HG03439 (cell line): ENCODE measurements at regions not wholly inside any gene's neighbourhood (a gene's known extent, or its start where the extent isn't known, plus 50 kb on each side); places are given as distances from the start of the nearest gene placed in this dataset.
"Not testable (repeated sequence)": the region's sequence is repeated elsewhere in the genome, so short reads cannot be mapped to it uniquely, and the experiment has no call there.

Experiments used
- ATAC-seq: cut with Tn5 transposase; IDR thresholded peaks from one replicate; pipeline ENCODE4 v1.9.1; 2021; ENCODE audit warnings: mild to moderate bottlenecking, moderate library complexity; ENCODE audit not compliant: unreplicated experiment

DNA sequence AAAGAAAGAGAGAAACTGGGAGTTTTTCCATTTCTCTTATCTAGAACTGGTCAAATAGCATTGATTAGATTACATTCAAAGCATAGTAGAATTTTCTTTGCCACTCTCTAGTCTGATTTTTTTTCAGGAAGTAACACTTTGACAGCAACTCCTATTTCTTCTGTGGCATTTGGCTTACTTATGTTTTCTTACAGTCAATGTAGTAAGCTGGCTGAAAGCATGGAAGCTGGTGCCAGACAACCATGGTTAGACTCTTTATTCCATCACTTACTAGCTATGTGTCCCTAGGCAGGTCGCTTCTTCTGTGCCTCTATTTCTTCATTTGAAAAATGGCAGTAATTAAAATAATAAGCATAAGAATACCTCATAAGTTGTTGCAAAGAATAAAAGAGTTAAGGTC is 54.2 kb upstream of the OPRM1 start:
- no peak for ATAC-seq

- no peak for ATAC-seq
These were observed 58.9 kb upstream of the OPRM1 start for GRCh38 chr6:153980171-153980570.

- not testable (repeated sequence) for ATAC-seq
These were observed 60.0 kb upstream of the OPRM1 start for GRCh38 chr6:153978911-153979548.

GRCh38 chr6:153976921-153977693 is 61.9 kb upstream of the OPRM1 start:
- ATAC-seq, result no peak

DNA sequence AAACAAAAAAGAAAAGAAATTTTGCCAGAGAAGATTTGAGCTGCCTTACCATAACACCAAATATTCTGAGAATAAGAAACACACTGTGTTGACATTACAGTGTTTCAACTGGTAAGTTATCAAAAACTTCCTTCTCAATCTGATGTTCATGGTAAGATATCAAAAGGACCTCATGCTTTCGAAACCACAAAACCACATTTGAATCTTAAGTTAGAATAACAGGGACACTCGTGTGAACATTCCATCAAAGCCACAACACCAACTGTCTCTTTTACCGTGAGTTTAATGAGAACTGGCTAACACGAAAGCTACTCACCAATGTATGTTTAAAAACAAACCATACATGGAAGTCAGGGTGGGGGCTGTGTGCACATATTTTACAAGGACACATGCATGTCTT is 73.0 kb upstream of the OPRM1 start:
- no peak for ATAC-seq

- ATAC-seq, result no peak
These were observed 75.7 kb upstream of the OPRM1 start for GRCh38 chr6:153963352-153963751.

DNA sequence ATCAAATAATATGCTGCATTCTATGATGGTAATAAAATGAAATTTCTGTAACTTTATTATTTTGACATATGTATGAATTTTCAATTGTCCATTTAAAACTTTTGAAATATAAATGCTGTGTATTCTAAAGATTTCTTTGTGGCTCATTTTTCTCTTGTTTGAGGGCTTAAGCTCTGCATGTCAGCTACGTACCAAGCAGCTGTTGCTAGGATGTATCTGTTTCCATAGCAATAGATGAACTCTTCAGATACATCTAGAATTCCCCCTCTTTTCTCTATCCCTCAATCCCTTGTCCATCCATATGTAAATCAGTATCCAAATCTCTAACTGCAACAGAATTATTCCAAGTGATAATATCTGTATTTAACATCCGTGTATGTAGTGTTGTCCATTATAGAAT is 76.5 kb upstream of the OPRM1 start:
- no peak for ATAC-seq

DNA sequence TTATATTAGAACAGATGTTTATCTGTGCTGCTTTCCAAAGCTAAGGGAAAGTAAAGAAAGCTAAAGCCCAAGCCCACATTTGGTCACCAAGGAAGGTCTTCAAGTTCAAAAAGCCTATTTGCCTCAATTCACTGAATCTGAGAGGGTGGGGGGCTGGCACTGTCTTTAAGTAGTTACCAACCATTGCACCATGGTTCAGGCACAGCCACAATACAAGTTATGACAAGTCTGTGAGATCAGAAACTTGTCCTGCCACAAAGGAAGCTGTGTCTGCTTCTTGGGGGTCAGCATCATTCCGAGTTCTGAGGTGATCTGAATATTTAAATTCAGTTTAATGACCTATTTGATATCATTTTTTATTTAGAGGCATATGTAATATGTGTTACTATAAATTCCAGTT is 78.3 kb upstream of the OPRM1 start:
- no peak for ATAC-seq

DNA sequence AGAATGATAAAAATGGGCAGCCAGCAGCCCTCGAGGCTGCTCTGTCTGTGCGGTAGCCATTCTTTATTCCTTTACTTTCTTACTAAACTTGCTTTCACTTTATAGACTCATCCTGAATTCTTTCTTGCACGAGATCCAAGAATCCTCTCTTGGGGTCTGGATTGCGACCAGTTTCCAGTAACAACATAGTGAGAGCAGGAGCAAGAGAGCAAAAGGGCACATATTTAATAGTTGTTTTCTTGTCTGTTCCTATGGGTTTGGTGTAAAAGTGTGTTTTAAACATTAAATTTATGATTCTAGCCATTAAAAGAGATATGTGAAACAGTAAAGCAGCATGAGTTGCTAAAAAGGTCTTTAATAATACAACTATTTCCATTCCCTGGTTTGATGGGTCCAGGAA is 78.8 kb upstream of the OPRM1 start:
- ATAC-seq, result no peak

DNA sequence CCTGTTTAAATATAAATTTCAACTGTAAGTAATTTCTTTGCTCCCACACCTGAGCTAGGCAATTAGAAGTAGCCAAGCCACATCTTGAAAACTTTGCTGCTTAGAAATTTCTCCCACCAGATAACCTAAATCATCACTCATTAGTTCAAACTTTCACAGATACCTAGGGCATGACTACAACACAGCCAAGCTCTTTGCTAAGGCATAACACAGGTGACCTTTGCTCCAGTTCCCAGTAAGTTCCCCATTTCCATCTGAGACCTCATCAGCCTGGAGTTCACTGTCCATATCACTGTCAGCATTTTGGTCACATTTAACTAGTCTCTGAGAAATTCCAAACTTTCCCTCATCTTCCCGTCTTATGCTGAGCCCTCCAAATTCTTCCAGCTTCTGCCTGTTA is 79.8 kb upstream of the OPRM1 start:
- ATAC-seq, result no peak

GRCh38 chr6:153958860-153959259 is 80.2 kb upstream of the OPRM1 start:
- ATAC-seq, result no peak

DNA sequence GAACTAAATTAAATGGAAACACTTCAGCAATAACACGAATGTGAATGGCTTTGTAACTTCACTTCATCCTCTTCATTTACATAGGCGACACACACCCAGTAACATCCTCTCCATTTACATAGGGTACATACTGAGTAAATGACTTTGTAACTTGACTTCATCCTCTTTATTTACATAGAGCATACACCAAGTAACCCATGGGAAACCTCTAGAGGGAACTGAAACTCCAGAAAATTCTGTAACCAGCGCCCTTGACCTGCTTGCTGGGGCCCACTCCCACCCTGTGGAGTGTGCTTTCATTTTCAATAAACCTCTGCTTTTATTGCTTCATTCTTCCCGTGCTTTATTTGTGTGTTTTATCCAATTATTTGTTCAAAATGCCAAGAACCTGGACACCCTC is 81.6 kb upstream of the OPRM1 start:
- ATAC-seq, result peak; percentile 72

DNA sequence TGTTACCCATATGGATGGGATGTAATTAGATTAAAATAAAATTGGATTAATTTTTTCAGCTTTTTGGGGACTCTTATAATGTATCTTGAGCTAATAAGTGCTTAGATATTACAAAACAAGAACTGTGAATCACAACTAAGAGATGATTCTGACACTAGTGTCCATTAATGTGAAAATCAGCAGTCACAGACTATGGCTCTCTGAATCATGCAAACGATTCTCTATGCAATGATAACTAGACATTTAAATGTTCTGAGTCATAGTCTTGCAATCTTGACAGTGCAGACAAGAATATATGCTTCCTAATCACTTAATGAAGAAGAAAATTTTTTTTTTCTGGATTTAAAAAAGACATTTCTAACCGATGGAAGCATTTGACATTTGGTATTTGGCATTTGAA is 82.2 kb upstream of the OPRM1 start:
- ATAC-seq, result no peak

GRCh38 chr6:153949616-153950015 is 89.4 kb upstream of the OPRM1 start:
- no peak for ATAC-seq

DNA sequence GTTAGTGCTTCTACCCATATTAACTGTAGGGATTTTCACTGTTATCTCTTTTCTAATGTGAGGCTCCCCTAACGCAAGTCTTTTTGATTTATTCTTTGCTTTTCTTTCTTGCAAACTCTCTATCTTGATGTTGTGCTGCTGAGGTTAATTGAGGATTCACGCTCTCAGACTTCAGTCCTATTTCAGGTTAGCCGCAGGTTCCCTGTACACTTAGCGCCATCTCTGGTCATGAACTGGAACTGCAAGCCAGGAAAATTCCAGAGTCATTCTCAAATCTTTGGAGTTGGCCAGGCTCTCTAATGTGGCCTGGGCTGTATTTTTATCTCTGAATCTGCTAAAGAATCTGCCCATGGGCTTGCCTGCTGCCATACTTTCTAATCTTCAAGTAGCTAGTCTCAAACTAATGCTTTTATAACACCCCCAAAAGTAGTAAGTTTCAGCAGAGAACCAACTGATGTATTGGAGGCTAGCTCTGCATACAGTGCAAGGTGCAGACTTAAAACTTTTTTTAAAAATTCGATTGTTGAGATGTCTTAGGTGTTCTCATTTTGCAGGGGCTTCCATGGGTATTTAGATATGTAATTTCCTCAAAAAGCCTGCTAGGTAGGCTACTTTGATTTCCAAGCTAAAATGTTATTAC is 91.1 kb upstream of the OPRM1 start:
- no peak for ATAC-seq

- ATAC-seq, result no peak
These were observed 94.8 kb upstream of the OPRM1 start for GRCh38 chr6:153944201-153944600.

DNA sequence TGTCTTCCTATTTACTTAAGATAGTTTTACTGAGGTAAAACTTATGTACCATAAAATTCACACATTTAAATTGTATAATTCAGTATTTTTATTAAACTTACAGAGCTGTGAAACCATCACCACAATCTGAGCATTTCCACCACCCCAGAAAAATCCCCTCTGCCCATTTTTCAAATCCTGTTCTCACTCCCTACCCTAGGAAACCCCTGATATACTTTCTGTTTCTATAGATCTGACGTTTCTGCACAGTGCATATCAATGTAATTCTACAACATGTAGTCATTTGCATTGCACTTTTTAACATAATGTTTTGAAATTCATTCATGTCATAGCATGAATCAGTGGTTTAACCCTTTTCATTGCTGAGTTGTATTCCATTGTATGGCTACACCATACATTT is 96.7 kb upstream of the OPRM1 start:
- ATAC-seq, result no peak

DNA sequence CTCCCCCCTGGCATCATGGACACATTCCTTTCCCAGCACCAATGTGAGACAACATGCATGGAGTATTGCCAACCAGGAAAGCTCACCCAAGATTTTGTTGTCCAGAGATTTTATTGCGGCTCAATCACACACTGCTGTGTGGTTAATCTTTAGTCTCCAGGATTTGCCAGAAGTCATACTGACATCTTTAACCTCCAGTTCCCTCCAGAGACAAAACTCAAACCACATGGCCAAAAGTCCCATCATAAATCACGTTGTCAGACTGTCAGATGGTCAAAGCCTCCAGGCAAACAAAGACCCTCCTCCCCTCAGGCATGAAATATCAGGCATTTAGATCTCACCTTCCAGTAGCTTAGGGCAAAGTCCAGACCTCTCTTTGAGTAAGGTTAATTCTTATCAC is 97.3 kb upstream of the OPRM1 start:
- ATAC-seq, result no peak

DNA sequence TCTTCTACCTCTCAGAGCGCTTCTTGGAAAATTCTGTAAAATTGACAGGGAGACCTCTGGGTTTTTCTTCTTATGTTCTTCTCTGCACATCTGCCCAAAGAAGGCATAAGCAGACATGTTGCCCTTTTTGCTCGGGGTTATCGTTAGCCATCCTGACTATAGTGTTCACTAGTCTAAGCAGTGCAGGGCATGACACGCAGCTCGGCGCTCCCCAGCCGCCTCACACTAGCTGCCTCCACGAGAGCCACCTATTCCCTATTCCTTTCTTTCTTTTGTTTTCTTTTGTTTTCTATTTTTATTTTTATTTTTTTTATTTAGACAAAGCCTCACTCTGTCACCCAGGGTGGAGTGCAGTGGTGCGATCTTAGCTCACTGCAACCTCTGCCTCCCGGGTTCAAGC is 100.2 kb upstream of the OPRM1 start:
- ATAC-seq, result no peak

DNA sequence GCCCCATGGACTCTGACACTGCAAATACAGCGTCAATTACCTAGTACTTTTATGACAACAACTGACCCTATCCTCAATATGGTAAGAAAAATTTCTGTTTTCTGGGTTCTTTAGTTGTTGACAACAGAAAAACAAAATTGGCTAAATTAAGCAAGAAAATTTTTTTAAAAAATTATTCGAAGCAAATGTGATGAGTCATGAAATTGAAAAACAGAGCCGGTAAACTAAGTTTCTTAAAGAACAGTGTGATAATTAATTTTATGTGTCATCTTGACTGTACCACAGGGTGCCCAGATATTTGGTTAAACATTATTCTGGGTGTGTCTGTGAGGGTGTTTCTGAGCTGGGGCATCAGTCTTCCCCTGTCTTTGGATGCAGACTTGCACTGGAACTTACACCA is 107.6 kb upstream of the OPRM1 start:
- no peak for ATAC-seq

- ATAC-seq, result no peak
These were observed 111.2 kb upstream of the OPRM1 start for GRCh38 chr6:153927867-153928266.

- ATAC-seq, result no peak
These were observed 140.5 kb upstream of the OPRM1 start for GRCh38 chr6:153898360-153899059.
